ENCODE measurements at regions not wholly inside any gene's neighbourhood (a gene's known extent, or its start where the extent isn't known, plus 50 kb on each side); places are given as distances from the start of the nearest gene placed in this dataset.

DNA sequence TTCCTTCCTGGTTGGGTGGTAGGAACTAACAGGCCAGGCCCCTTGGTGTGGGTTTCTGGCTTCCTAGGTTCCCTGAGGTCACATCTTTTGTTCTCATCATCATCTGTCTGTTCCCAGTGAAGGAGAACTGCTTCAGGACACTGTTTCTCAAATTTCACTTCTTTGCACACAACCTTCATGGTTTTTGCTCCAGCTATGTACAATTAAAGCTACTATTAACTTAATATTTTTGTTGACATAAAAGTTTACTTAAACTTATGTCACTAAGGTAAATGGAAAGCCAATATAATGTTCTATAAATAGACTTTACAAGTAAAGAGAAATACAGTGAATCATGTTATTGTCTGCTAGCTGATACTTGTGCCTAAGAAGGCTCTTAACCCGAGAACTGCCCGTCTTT, 120.7 kb upstream of the KCNG1 start:
- H4K20me1 ChIP-seq (ENCODE audit: control insufficient read depth, extremely low read depth, insufficient read depth, low read length): no peaks in the 10 kb centered on the region
- H3K9me3 ChIP-seq (ENCODE audit: control insufficient read depth, insufficient read depth, low read depth, low read length): no peaks in the 10 kb centered on the region
- TF ChIP-seq, protein P1, sequence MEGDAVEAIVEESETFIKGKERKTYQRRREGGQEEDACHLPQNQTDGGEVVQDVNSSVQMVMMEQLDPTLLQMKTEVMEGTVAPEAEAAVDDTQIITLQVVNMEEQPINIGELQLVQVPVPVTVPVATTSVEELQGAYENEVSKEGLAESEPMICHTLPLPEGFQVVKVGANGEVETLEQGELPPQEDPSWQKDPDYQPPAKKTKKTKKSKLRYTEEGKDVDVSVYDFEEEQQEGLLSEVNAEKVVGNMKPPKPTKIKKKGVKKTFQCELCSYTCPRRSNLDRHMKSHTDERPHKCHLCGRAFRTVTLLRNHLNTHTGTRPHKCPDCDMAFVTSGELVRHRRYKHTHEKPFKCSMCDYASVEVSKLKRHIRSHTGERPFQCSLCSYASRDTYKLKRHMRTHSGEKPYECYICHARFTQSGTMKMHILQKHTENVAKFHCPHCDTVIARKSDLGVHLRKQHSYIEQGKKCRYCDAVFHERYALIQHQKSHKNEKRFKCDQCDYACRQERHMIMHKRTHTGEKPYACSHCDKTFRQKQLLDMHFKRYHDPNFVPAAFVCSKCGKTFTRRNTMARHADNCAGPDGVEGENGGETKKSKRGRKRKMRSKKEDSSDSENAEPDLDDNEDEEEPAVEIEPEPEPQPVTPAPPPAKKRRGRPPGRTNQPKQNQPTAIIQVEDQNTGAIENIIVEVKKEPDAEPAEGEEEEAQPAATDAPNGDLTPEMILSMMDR (conservative IDR thresholded peaks at IDR 0.05 in 1 of 2, IDR thresholded peaks at IDR 0.05 in 1 of 2; ENCODE audit: low read depth in 1 of 2, low read length in 2 of 2): no peak
- TF ChIP-seq EZH2 (IDR thresholded peaks at IDR 0.05; ENCODE audit: low read length, missing control alignments): no peak
- H3K4me3 ChIP-seq (replicated peaks in 1 of 4; ENCODE audit: control extremely low read depth in 1 of 4, insufficient read depth in 1 of 4, low read depth in 3 of 4, low read length in 4 of 4): no peak overlapping the region
- no peak overlapping the region for H2AFZ ChIP-seq (ENCODE audit: low read length)
- H3K36me3 ChIP-seq (ENCODE audit: control insufficient read depth, insufficient read depth, low read length): no peaks in the 10 kb centered on the region
- no peak for DNase-seq (ENCODE audit: low read depth in 2 of 2)
- H3K79me2 ChIP-seq (ENCODE audit: control insufficient read depth, insufficient read depth, low read length): no peaks in the 10 kb centered on the region
- no peak overlapping the region for H3K9ac ChIP-seq (ENCODE audit: insufficient read depth, low read length)
- H3K27me3 ChIP-seq (ENCODE audit: control insufficient read depth, insufficient read depth, low read length): peaks cover 3% of the 10 kb centered on the region
- no peak overlapping the region for H3K27ac ChIP-seq (ENCODE audit: insufficient read depth, low read length)
- H3K4me1 ChIP-seq (ENCODE audit: control insufficient read depth, extremely low read depth, insufficient read depth, low read length): no peaks in the 10 kb centered on the region
- no peak overlapping the region for H3K4me2 ChIP-seq (ENCODE audit: extremely low read depth, insufficient read depth, low read length)

DNA sequence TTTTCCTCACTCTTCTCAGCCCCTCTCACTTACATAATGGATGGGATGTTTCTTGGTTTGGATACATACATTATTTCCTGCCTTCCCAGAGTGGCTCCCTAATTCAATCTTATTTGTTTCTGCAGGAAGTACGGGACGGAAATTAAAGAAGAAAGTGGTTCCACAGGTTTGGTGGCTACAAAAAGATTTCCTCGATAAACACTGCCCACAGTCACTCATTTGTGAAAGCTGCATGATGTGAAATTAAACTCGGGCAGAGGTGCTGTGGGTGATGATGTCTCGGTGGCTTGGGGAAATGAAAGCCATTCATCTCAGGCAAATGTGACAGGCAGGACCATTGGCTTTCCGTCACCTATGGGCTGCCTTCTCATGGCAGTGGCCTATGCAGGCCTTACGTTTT, 119.5 kb upstream of the KCNG1 start:
- H2AFZ ChIP-seq (ENCODE audit: low read length): no peak overlapping the region
- H4K20me1 ChIP-seq (ENCODE audit: control insufficient read depth, extremely low read depth, insufficient read depth, low read length): no peaks in the 10 kb centered on the region
- H3K79me2 ChIP-seq (ENCODE audit: control insufficient read depth, insufficient read depth, low read length): no peaks in the 10 kb centered on the region
- H3K27ac ChIP-seq (ENCODE audit: insufficient read depth, low read length): no peak overlapping the region
- no peaks in the 10 kb centered on the region for H3K4me1 ChIP-seq (ENCODE audit: control insufficient read depth, extremely low read depth, insufficient read depth, low read length)
- no peak overlapping the region for H3K4me2 ChIP-seq (ENCODE audit: extremely low read depth, insufficient read depth, low read length)
- no peak overlapping the region for H3K4me3 ChIP-seq (replicated peaks in 1 of 4; ENCODE audit: control extremely low read depth in 1 of 4, insufficient read depth in 1 of 4, low read depth in 3 of 4, low read length in 4 of 4)
- H3K36me3 ChIP-seq (ENCODE audit: control insufficient read depth, insufficient read depth, low read length): no peaks in the 10 kb centered on the region
- H3K9ac ChIP-seq (ENCODE audit: insufficient read depth, low read length): no peak overlapping the region
- TF ChIP-seq EZH2 (IDR thresholded peaks at IDR 0.05; ENCODE audit: low read length, missing control alignments): no peak
- TF ChIP-seq, protein P1 (conservative IDR thresholded peaks at IDR 0.05 in 1 of 2, IDR thresholded peaks at IDR 0.05 in 1 of 2; ENCODE audit: low read depth in 1 of 2, low read length in 2 of 2): no peak
- H3K27me3 ChIP-seq (ENCODE audit: control insufficient read depth, insufficient read depth, low read length): peaks cover 3% of the 10 kb centered on the region
- DNase-seq (ENCODE audit: low read depth in 2 of 2): no peak
- H3K9me3 ChIP-seq (ENCODE audit: control insufficient read depth, insufficient read depth, low read depth, low read length): no peaks in the 10 kb centered on the region

DNA sequence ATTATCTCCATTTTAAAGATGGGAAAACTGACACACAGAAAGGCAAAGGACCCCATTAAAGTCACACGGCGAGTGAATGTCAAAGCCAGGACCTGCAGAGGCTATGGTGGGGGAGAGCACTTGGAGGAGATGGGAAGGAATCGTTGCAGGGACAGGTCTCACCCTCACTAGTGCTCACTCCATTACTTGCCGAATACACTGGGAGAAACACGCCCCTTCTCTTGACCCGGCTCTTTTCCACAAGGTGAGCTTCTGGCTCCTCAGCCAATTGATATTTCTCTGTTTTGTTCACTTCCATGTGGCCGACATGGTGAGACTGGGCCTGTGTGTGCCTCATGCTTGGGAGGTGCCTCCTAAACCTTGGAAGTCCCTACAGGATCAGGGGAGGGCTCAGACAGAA, 117.8 kb upstream of the KCNG1 start:
- Histone ChIP-seq H2AFZ (ENCODE audit: low read length) (no peak overlapping the region), H4K20me1 (ENCODE audit: control insufficient read depth, extremely low read depth, insufficient read depth, low read length) (no peaks in the 10 kb centered on the region), H3K27ac (ENCODE audit: insufficient read depth, low read length) (no peak overlapping the region), H3K36me3 (ENCODE audit: control insufficient read depth, insufficient read depth, low read length) (no peaks in the 10 kb centered on the region), H3K27me3 (ENCODE audit: control insufficient read depth, insufficient read depth, low read length) (peaks cover 3% of the 10 kb centered on the region), H3K4me2 (ENCODE audit: extremely low read depth, insufficient read depth, low read length) (no peak overlapping the region), H3K4me3 (replicated peaks in 1 of 4; ENCODE audit: control extremely low read depth in 1 of 4, insufficient read depth in 1 of 4, low read depth in 3 of 4, low read length in 4 of 4) (no peak overlapping the region), H3K9ac (ENCODE audit: insufficient read depth, low read length) (no peak overlapping the region), H3K4me1 (ENCODE audit: control insufficient read depth, extremely low read depth, insufficient read depth, low read length) (no peaks in the 10 kb centered on the region), H3K79me2 (ENCODE audit: control insufficient read depth, insufficient read depth, low read length) (no peaks in the 10 kb centered on the region), H3K9me3 (ENCODE audit: control insufficient read depth, insufficient read depth, low read depth, low read length) (no peaks in the 10 kb centered on the region)
- no peak for DNase-seq (ENCODE audit: low read depth in 2 of 2)
- TF ChIP-seq EZH2 (IDR thresholded peaks at IDR 0.05; ENCODE audit: low read length, missing control alignments): no peak
- TF ChIP-seq, protein P1 (conservative IDR thresholded peaks at IDR 0.05 in 1 of 2, IDR thresholded peaks at IDR 0.05 in 1 of 2; ENCODE audit: low read depth in 1 of 2, low read length in 2 of 2): no peak

All from fibroblast of lung (primary cell).